Suppressor macrophage treated with lipopolysaccharide for 1 hour (primary cell): ENCODE measurements at regions not wholly inside any gene's neighbourhood (a gene's known extent, or its start where the extent isn't known, plus 50 kb on each side); places are given as distances from the start of the nearest gene placed in this dataset.

Source experiments
- DNase-seq, 3 donors: peaks; one replicate each; pipeline ENCODE4 v3.0.0-alpha.2; 2020 to 2022

DNA sequence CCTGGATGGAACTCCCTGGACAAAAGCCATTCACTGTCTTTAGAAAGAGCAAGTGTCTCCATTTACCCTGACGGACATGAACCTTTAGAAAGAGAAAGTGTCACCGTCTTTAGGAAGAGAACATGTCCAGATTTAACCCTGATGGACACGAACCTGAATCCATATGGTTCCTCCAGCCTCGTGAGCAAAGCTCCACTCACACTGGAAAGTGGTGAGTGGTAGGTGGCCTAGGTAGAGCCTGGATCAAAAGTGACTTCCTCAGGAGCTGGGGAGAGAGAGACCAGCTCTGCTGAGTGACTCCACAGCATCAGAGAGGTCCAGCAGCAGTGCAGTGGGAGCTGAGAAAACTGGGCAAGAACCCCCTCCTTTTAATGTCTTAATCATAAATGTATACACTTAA, 59.8 kb upstream of the IRS2 start:
- DNase-seq: no peak

DNA sequence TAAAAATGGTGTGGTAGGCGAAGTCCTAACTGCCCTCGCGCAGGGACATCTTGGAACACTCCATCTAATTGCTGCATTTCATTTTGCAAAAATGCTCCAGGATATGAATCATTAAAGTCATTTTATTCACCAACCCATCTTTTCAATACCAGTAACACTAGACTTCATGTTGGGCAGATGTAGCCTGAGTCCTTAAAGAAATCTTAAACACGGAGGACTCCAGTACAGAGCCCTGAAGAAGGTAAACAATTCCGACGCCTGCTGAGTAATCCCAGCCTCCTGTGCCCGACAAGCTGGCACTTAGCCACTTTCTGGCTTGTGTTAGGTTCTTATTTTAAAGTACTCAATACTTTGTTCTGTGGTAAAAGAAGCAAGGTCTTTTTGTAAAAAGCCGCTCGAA, 58.0 kb upstream of the IRS2 start:
- DNase-seq: no peak

DNA sequence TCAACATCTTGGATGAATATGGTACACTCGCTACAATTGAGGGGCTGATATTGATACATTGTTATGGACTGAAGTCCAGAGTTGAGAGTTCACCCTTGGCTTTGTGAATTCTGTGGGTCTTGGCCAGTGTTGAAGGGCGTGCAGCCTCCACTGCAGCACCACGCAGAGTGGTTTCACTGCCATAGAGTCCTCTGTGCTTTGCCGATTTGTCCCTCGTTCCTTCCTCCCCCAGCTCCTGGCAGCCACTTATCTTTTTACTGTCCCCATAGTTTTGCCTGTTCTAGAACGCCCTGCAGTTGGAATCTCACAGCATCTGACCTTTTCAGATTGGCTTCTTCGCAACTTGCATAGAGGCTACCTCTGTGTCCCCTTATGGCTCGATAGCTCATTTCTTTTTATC, 57.3 kb upstream of the IRS2 start:
- DNase-seq: no peak

DNA sequence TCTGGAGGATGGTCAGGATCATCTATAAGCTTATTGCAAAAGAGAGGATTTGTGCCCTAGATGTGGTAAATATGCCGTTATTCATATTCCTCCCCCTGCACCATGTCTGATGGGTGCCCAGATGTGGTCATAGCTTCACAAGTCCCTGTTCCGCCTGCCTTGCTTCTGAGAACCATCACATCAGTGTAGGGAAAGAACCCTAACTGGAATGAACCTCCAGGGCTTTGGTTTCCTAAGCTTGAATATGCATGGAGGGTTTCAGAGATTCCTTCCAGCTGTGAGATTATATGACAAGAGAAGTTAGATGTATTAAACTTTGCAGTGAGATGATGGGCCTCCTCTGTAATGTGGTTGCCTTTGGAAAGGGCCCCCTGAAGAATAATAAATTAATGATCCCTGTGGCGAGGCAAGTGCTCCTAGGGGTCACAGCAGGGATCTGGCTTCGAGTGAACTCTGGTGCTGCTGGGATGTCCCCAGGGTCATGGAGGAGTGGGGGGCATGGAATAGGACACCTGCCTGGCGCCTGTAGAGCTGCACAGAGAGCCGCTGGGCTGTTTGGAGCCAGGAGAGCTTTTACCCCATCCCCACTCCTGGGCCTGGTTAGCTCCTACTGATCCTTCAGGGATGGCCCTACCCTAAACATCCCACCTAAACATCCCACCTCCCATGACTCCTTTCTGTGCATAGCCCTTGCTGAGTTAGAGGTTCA, 56.0 kb upstream of the IRS2 start:
- no peak for DNase-seq

DNA sequence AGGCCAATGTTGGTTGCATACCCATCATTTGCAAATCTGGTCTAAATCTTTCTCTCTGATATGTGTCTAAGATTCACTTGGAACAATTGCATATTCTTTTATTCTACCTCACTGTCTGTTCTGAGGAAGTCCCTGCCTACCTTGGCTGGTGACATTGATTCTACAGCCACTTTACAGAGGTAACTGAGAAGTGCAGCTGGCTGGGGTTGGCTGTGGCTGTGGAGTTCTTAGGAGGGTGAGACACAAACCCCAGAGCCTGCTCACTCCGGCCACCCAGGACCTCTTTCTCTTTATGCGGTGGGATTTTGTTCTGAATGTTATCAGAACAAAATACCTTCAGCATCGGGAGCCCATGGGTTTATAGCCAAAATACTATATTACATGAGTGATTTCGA, 54.5 kb upstream of the IRS2 start:
- no peak for DNase-seq

DNA sequence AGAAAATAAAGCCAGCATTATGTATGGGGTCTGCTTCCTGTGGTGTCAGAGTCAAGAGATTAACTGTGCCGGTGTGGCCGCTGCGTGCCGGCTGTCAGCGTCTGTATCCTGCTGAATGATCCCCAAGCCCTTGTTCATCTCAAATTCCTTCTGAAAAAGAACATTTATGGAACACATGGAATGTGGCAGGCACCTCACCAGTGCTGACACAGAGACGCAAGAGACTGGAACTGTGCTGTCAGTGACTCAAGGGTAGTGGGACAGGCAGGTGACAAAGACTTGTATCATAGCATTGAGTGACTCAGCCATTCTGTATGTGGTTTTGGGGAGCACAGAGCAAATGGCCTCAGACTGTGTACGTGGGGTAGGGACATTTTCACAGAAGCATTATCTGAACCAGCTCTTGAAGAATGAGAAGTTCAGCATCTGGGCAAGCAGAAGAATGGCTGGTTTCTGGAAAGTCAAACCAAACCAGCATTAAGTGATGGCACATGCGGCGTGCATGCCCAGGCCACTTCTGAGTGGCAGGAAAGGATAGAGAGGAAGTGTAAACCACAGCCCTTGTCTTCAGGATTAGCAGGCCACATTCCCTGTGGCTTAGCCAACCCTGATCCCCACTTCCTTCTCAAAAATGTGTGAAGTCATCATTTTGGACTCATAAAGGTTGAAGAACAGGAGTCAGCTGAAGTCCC, 54.0 kb upstream of the IRS2 start:
- peak; percentile 64 to 80 (median 72) for DNase-seq

DNA sequence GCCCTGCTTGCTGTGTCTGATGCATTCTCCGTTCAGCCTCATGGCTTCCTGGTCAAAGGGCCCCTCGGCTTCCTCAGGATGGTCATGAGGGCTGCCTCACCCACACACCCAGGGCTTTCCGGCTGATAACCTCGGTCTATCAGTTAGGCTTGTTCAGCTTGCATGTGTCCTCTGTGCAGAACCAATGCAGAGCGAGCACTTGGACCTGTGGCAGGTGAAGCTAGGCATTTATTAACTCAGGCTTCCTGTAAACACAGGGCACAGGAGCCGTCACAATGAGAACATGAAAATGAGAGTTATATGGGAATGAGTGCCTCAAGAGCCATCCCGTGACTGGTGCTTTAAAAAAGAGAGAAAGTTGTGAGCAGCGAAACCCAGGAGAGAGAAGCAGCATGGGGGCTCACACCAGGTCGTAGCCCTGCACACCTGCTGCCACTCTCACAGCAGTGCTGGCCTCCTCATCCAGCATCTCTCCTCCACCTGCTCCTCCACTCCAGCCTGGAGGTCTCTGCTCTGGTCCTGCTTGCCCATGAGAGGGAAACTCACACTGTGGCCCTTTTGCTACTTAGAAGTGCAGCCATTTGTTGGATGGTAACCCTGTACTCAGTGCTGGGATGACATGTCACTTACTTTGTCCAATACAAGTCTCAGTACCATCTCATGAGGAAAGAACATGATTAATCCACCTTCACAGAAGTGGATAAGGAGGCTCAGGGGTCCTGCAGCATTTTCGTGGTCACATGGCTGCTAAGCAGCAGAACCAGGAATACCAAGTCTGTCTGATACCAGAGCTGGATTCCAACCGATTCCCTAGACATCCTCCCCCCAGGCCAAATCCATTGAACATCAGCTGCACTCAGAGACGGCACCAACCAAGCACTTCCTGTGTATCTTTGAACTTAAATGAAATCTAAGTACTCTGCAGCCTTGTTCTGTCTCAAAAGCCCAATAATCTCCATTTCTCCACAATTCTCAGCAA, 50.5 kb upstream of the IRS2 start:
- DNase-seq: no peak
